Amygdala (tissue), 56 donors: ENCODE measurements at regions not wholly inside any gene's neighbourhood (a gene's known extent, or its start where the extent isn't known, plus 50 kb on each side); places are given as distances from the start of the nearest gene placed in this dataset.

Experiments
- DNase-seq, 56 donors: peaks; one replicate each; lab custom pipeline; 2025; lab: John Stamatoyannopoulos, UW

- no peak for DNase-seq
Observed at GRCh38 chr2:136226903-136227302, 109.0 kb upstream of the CXCR4 start.

GRCh38 chr2:136225950-136226835 is 108.2 kb upstream of the CXCR4 start:
- no peak for DNase-seq

- no peak for DNase-seq
Observed at GRCh38 chr2:136223274-136223673, 105.3 kb upstream of the CXCR4 start.

GRCh38 chr2:136222862-136223261 is 104.9 kb upstream of the CXCR4 start:
- DNase-seq: no peak

- DNase-seq: no peak
Observed at GRCh38 chr2:136221026-136221425, 103.1 kb upstream of the CXCR4 start.

GRCh38 chr2:136219963-136220362 is 102.0 kb upstream of the CXCR4 start:
- DNase-seq: no peak

- no peak for DNase-seq
Observed at GRCh38 chr2:136219341-136219740, 101.4 kb upstream of the CXCR4 start.

GRCh38 chr2:136217996-136218395 is 100.0 kb upstream of the CXCR4 start:
- no peak for DNase-seq

- DNase-seq: no peak
Observed at GRCh38 chr2:136215908-136216472, 98.0 kb upstream of the CXCR4 start.

GRCh38 chr2:136215449-136215848 is 97.5 kb upstream of the CXCR4 start:
- no peak for DNase-seq

- DNase-seq: no peak
Observed at GRCh38 chr2:136214307-136215200, 96.6 kb upstream of the CXCR4 start.

- no peak for DNase-seq
Observed at GRCh38 chr2:136213836-136214235, 95.9 kb upstream of the CXCR4 start.

GRCh38 chr2:136212426-136213378 is 94.8 kb upstream of the CXCR4 start:
- no peak for DNase-seq

- DNase-seq: no peak
Observed at GRCh38 chr2:136211701-136212100, 93.8 kb upstream of the CXCR4 start.

GRCh38 chr2:136210822-136211221 is 92.9 kb upstream of the CXCR4 start:
- DNase-seq: no peak

GRCh38 chr2:136210455-136210805 is 92.5 kb upstream of the CXCR4 start:
- DNase-seq: no peak

GRCh38 chr2:136209561-136210454 is 91.9 kb upstream of the CXCR4 start:
- DNase-seq: no peak

- DNase-seq: no peak
Observed at GRCh38 chr2:136208682-136209420, 90.9 kb upstream of the CXCR4 start.
